ENCODE measurements at regions not wholly inside any gene's neighbourhood (a gene's known extent, or its start where the extent isn't known, plus 50 kb on each side); places are given as distances from the start of the nearest gene placed in this dataset.

DNA sequence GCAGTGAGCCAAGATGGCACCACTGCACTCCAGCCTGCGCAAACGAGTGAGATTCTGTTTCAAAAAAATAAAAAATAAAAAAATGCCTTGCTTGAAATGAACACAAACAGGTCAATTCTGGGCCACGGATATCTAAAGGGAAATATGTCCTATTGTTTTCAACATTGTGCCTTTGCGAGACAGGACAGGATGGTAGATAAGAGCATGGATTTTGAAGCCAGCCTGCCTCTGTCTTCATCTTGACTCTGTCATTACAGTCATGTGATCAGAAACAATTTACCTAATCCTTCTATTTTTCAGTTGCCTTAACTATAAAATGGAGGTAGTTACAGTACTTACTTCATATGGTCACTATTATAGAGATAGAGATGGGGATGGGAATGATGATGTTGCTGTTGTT is 56.7 kb upstream of the ZSWIM5 start:
- TF ChIP-seq, protein P1, sequence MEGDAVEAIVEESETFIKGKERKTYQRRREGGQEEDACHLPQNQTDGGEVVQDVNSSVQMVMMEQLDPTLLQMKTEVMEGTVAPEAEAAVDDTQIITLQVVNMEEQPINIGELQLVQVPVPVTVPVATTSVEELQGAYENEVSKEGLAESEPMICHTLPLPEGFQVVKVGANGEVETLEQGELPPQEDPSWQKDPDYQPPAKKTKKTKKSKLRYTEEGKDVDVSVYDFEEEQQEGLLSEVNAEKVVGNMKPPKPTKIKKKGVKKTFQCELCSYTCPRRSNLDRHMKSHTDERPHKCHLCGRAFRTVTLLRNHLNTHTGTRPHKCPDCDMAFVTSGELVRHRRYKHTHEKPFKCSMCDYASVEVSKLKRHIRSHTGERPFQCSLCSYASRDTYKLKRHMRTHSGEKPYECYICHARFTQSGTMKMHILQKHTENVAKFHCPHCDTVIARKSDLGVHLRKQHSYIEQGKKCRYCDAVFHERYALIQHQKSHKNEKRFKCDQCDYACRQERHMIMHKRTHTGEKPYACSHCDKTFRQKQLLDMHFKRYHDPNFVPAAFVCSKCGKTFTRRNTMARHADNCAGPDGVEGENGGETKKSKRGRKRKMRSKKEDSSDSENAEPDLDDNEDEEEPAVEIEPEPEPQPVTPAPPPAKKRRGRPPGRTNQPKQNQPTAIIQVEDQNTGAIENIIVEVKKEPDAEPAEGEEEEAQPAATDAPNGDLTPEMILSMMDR (IDR thresholded peaks at IDR 0.05) = no peak
- TF ChIP-seq POLR2A (IDR thresholded peaks at IDR 0.05) = no peak
